LNCAP (cell line): ENCODE measurements at regions not wholly inside any gene's neighbourhood (a gene's known extent, or its start where the extent isn't known, plus 50 kb on each side); places are given as distances from the start of the nearest gene placed in this dataset.
A peak's percentile ranks its signal among the peaks of the same experiment; 100 is the strongest.

ENCODE experiments used
- TF ChIP-seq, protein P1 (sequence below): fragments of 450-650 bp; IDR thresholded peaks from 2 replicates; pipeline ENCODE4 v1.5.1; 2017; ENCODE audit warnings: mild to moderate bottlenecking

DNA sequence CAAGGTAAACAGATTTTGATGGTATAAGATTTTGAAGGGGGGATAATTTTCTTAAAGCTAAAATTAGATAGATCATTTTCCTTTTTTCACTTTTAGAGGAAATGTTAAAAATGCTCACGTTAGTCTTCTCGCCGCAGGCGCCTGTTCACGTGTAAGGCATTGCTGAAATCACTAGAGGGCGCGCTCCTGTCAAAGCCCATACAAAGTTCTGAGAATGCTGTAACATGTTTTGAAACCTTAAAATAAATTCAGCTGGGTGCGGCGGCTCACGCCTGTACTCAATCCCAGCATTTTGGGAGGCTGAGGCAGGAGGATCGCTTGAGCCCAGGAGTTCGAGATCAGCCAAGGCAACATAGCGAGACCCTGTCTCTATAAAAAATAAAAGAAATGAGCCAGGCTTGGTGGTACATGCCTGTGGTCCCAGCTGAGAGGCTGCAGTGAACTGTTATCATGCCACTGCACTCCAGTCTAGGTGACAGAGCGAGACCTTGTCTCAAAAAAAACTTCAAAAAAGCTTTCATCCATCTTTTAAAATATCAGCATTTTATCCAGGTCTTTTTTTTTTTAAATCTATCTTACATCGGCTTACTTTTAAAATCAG lies 138.0 kb downstream of the RBMX2 start:
- TF ChIP-seq, protein P1, sequence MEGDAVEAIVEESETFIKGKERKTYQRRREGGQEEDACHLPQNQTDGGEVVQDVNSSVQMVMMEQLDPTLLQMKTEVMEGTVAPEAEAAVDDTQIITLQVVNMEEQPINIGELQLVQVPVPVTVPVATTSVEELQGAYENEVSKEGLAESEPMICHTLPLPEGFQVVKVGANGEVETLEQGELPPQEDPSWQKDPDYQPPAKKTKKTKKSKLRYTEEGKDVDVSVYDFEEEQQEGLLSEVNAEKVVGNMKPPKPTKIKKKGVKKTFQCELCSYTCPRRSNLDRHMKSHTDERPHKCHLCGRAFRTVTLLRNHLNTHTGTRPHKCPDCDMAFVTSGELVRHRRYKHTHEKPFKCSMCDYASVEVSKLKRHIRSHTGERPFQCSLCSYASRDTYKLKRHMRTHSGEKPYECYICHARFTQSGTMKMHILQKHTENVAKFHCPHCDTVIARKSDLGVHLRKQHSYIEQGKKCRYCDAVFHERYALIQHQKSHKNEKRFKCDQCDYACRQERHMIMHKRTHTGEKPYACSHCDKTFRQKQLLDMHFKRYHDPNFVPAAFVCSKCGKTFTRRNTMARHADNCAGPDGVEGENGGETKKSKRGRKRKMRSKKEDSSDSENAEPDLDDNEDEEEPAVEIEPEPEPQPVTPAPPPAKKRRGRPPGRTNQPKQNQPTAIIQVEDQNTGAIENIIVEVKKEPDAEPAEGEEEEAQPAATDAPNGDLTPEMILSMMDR, result peak; percentile 63

DNA sequence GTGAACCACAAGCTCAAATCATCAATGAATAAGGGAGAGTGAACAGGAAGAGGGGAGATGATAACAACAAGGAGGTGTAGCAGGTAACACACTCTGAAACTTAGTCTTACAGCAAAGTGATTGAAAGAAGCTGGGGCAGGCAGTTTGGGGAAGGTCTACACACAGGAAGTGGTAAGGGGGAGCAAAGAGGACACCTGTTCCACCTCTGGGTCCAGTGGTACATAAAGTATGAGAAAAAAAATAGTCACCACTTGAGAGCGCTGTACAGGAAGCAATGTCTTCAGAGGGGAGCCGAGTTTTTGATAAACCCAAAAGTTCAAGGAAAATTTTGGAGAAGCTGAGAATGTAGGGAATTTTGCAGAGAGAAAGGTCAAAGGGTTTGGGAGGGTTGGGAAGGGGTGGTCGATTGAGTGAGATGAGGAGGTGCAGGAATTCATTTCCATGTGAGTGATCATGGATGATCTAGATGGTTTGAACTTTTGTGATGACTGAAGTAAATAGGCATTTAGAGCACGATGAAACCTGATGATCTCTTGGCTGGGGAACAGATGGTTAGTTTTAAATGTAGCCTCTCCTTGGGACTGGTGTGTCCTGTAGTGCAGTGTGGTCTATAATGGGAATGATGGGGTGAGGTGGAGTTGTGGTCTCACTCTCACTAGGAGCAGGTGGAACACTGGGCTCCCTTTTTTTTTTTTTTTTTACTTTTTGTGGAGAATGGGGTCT lies 142.0 kb downstream of the RBMX2 start:
- TF ChIP-seq, protein P1, result no peak

DNA sequence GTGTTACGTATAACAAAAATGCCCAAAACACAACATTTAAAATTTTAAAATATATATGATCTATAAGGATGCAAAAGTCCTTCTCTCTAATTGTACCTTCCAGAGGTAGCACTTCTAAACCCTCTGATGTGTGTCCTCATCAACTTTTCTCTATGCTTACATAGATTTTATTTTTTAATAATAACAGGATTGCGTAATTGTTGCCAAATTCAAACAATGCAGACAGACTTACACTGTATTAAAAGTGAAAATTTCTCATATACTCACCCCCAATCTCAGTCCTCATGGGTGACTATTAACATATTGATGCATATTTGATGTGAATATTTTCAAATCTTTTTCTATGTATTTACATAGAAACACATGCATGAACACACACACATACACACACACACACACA lies 144.0 kb downstream of the RBMX2 start:
- TF ChIP-seq, protein P1, result no peak

DNA sequence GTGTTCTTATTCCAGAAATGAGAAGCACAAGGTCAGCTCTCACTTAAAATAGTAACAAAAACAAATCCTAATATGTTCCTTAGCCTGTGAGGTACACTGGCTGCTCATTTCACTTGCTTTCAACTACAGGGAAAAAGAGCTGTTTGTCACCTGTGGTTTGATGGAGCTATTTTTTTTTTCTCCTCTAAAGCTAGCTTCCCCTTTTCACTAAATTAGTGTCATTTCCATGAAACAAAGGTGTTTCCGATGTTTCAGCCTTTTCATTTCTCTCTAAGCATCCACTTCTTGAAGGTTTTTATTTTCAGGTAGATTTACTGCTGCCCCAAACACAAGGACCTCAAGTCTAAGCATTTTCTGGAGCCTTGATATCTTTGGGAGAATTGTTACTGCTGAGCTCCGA lies 148.6 kb downstream of the RBMX2 start:
- TF ChIP-seq, protein P1, result no peak

DNA sequence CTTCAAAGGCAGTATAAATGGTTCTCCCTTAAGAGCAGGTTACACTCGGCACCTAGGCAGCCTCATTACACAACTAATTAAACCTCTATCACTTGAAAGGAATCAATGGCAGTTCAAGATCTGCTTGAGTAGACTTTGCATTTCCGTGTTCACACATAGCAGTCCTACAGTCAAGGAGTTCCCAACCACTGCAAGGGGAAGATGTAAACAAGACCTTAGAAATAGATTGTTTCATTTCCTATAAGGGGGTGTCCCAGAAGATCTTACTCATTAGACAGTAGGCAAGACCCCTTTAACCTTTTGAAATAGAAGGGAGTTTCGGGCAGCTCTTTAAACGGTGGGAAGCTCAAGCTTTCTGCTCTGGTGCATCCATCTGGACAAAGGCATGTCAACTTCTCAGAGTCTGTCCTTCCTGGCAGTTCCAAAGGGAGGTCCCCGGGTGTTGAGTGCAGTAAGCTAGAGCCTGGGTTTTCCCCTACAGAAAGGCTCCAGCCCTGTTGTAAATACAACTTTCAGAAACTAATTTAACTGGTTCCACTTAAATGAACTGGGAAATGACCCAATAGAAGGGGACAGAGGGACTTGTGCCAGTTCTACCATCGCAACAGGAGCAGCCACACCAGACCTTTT lies 150.8 kb downstream of the RBMX2 start:
- TF ChIP-seq, protein P1, result no peak

DNA sequence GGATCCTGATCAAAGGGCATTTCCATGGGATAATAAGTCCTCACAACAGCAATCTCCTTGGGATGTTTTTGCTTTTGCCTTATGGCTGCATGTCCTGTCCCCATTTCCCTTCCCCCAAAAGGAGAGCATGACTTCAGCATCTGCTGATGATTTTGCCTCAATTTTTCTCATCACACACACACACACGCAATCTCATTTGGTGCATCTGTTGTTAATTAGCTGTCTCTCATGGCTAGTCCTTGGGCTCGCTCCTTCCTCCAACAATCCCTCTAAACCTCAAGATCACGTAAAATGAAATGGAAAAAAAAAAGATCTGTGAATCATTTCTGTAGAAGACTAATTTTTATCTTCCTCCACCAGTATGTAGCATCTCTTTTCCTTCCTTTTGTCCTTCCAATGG lies 153.6 kb downstream of the RBMX2 start:
- TF ChIP-seq, protein P1, result no peak

DNA sequence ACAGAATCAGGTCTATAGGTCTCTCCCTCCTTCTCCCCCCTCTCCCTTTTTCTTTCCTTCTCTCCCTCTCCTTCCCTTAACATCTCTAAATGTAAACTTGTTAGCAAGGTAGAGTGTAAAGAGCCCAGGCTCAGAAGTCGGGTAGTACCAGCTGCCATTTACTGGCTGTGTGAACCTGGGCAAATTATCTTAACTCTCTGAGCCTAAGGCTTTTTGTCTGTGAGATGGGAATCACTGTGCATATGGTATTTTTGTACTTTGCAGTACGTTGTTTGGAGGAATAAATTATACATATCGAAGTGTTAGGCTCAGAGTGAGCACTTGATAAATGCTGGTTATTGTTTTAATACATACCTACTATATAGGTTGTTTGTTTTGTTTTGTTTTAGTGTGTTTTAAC lies 154.0 kb downstream of the RBMX2 start:
- TF ChIP-seq, protein P1, result no peak
